Gastrocnemius medialis (tissue), 4 donors: ENCODE measurements at regions not wholly inside any gene's neighbourhood (a gene's known extent, or its start where the extent isn't known, plus 50 kb on each side); places are given as distances from the start of the nearest gene placed in this dataset.

Experiments used
- POLR2A ChIP-seq, 2 donors: fragments of 450-650 bp; IDR thresholded peaks; one replicate each; pipeline ENCODE4 v1.6.1; 2017; ENCODE audit warnings: antibody characterized with exemption in 2 of 2, mild to moderate bottlenecking in 2 of 2, moderate library complexity in 2 of 2
- TF ChIP-seq, protein P1 (sequence below), 5 experiments: fragments of 450-650 bp in 3 of 5; fragments of 200-600 bp in 2 of 5; sonication (generic) in 2 of 5; IDR thresholded peaks in 4 of 5; conservative IDR thresholded peaks in 1 of 5; 1 replicate in 4 of 5; 2 replicates in 1 of 5; pipeline ENCODE4 v1.5.1; 2016 to 2019; ENCODE audit warnings: antibody characterized with exemption in 5 of 5, mild to moderate bottlenecking in 3 of 5, moderate library complexity in 3 of 5

DNA sequence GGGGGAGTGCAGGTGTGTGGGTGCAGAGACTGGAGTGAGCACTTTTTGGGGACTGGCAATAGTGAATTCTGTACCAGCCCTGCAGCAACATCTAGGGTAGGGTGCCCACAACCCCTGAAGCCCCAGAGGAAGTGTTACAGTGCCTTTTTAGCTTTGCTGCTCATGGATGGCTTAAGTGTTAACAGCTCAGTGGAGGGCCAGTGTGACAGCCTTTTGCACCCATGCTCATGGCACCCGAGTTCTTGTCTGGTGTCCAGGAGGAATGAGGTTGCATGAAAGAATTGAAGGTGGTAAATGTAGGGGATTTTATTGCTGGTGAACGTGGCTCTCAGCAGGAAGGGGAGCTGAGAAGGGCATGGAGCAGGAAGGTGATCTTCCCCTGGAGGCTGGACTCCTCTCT is 107.3 kb downstream of the MRPL36 start:
- TF ChIP-seq, protein P1, sequence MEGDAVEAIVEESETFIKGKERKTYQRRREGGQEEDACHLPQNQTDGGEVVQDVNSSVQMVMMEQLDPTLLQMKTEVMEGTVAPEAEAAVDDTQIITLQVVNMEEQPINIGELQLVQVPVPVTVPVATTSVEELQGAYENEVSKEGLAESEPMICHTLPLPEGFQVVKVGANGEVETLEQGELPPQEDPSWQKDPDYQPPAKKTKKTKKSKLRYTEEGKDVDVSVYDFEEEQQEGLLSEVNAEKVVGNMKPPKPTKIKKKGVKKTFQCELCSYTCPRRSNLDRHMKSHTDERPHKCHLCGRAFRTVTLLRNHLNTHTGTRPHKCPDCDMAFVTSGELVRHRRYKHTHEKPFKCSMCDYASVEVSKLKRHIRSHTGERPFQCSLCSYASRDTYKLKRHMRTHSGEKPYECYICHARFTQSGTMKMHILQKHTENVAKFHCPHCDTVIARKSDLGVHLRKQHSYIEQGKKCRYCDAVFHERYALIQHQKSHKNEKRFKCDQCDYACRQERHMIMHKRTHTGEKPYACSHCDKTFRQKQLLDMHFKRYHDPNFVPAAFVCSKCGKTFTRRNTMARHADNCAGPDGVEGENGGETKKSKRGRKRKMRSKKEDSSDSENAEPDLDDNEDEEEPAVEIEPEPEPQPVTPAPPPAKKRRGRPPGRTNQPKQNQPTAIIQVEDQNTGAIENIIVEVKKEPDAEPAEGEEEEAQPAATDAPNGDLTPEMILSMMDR (IDR thresholded peaks at IDR 0.05 in 4 of 5, conservative IDR thresholded peaks at IDR 0.05 in 1 of 5) = no peak
- TF ChIP-seq POLR2A (IDR thresholded peaks at IDR 0.05) = no peak
